NCI-H82 treated with DMSO at 0.1 percent for 48 hours (cell line): ENCODE measurements at regions not wholly inside any gene's neighbourhood (a gene's known extent, or its start where the extent isn't known, plus 50 kb on each side); places are given as distances from the start of the nearest gene placed in this dataset.
"Not testable (repeated sequence)": the region's sequence is repeated elsewhere in the genome, so short reads cannot be mapped to it uniquely, and the experiment has no call there.

Source experiments
- DNase-seq: peaks from one replicate; lab custom pipeline; 2025; ENCODE audit not compliant: unreplicated experiment; lab: John Stamatoyannopoulos, UW

DNA sequence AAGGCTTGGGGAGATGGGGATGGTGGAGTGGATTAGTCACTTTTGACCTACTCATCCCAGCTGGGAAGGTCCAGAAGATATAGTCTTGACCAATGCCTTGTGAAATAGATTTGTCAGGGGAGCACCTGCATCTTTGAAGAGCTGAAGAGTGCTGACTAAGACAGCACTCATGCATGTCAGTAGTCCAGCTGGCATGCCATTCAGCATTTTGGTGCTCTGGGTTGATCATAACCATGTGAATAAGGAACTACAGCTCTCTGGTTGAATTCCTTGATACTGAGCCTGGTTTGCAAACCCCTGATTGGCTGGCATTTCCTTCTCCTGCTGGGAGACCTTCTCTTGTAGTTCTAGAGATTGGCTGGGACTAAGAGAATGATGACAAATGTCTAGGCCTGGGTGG is 106.8 kb upstream of the ALX4 start:
- no peak for DNase-seq

DNA sequence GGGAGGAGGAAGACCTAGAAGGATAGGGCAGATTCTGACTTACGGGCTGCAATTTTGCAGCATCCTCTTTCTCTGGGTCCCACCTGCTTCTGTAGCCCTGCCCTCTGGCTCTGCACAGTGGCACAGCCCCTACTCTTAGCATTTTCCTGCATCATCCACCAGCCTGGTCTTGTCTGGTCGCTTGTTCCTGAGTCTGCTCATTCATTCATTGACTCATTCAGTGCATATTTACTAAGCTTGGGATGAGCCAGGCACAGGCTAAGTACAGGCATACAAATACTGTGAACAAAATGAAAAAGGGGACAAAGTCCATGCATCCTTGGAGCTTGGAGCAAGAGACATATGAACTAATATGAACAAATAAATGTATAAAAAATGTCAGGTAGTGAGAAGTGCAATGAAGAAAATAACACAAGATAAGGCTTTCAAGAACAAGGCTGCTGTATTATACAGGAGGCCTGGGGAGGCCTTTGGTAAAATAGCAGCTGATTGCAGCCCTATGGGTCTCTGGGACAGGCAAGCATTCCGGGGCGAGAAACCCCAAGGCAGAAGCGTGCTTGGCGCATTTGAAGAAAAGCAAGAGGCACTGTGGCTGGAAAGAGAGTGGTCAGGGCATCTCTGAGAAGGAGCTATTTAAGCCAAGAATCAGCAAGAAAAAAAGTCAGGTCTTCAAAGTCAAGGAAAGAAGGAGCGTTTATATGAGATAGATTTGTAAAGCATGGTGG is 108.0 kb upstream of the ALX4 start:
- no peak for DNase-seq

DNA sequence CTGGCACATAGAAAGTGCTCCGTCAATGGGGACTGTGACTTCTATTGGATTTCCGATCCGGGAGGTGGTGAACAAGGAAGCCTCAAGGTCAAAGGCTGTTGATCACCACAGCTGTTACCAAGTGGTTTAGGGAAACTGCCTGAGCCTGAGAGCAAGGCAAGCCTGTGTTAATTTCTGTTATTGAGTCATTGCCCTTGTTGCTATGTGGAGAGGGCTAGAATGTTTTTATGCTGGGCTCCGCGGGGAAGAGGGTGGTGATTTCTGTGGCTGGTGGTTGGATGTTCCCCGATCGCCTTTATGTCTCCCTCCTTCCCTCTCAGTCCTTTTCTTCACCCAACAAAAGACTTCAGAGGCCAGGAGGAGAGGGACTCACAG is 108.5 kb upstream of the ALX4 start:
- no peak for DNase-seq

DNA sequence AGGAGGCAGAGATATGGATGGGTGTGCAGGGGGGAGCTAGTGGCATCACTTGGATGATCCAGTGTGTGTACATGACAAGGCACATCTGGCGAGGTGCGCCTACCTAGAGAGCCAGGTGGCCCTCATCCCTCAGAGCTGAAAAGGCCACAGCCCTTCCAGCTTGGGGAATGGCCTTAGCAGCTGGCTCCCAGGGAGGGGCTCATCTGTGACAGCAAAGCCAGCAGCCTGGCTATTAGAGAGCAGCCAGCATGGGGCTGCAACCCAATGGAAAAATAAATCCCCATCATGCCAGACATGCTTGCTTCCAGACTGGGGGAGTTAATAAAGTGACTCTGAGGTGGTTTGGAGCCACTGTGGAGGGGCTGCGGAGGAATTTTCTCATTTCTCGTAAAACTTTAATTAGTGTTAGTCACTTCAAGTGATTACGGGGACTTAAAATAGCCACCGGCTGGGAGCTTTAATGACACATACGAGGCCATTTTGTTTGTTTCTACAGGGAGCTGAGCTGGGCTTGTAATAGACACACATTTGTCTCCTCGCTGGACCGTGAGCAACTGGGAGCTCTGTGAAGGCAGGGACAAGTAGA is 111.2 kb upstream of the ALX4 start:
- no peak for DNase-seq

DNA sequence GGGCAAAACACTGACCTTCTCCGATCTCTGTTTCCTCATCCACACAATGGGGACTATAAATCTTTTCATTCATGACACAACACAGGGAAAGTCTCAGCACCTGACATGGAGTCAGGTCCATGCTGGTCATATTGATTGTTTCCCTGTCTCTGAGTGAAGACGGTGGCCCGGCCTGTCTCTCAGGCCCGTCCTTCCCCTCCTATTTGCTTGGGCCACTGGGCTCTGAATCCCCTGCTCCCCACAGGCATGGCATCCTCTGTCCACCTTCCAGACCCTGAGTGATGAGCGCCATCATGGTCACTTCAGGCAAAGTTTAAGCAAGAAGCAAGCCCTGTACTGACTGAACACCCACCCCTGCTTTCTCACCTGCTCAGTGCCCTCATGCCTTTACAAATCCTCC is 113.3 kb upstream of the ALX4 start:
- no peak for DNase-seq

DNA sequence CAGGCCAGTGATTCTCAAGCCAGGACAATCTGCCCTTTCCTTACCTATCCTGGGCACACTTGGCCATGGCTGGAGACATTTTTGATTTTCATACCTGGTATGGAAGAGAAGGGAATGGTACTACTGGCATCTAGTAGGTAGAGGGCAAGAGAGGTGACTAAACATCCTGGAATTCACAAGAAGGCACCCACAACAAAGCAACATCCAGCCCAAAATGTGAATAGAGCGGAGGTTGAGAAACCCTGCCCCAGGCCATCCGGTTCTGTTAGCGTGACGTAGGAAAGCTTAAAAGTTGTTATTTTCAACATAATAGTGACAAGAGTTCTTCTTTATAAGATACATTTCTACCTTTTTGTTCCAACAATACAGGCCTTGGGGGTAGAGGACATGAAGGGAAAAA is 114.9 kb upstream of the ALX4 start:
- no peak for DNase-seq

DNA sequence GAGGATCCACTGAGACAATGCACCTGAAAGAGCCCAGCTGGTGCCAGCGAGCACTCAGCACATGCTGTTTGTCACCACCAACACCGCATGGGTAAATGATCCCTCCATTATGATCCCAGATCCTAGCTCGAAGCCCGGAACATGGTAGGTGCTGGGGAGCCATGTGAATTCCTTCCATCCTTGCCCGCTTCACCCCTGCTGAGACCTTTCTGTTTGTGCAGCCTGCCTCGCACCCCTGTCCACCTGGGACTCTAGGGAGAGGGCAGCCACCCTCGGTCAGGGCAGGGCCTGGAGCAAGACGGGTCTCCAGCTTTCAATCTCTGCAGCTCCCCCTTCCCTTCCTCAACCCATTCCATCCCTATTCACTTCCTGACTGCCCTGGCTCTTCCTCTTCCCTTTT is 116.2 kb upstream of the ALX4 start:
- no peak for DNase-seq

DNA sequence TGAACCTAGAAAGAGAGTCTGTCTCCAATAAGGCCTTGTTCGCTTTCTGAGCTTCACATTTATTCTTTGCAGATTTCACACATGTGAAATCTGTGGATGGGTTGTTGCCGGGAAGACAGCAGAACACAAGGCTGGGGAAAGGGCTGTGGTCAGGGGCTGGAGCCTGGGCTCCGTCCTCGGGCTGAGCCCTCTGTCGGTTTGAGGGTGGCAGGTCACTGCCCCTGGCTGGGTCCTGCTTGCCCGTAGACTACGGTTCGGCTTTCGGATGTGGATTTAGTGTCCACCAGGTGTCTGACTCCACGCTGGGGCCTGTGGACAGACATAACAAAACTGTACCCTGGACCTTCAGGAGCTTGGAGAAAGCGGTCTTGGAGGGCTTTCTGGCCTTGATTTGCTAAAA is 117.0 kb upstream of the ALX4 start:
- no peak for DNase-seq

DNA sequence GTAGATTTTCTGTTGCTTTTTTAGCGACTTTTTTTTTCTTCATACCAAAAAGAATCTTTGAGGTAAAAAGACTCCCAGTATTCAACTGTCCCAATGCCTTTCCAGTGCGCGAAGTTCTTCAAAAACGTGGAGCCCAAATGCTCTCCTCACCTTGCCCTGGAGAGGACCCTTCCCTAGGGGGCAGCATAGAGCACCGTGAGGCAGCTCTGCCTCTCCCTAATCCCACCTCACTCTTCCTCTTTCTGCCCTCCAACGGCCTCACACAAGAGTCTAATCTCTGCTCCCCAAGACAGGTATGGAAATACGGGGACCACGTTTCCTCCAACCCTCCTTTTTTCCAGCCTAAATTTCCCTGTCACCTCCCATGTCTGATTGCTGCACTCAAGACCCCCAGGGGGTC is 117.5 kb upstream of the ALX4 start:
- DNase-seq = no peak

DNA sequence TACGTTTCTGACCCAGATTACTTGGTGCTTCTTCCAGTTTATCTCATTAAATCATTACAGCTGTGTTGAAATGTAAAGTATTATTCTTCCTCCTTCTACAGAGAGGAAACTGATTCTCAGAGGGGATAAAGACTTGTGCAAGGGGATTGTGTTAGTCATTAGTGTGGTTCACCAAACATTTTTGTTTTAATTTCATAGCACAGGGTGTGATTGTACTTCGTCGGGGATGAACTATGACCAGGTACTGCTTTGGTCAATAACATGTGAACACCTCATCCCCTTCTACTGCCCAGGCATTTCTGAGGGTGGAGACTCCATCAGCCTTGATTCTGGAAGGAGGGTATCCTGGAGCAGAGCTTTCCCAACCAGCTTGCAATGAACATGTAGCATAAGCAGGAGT is 120.2 kb upstream of the ALX4 start:
- DNase-seq = no peak

DNA sequence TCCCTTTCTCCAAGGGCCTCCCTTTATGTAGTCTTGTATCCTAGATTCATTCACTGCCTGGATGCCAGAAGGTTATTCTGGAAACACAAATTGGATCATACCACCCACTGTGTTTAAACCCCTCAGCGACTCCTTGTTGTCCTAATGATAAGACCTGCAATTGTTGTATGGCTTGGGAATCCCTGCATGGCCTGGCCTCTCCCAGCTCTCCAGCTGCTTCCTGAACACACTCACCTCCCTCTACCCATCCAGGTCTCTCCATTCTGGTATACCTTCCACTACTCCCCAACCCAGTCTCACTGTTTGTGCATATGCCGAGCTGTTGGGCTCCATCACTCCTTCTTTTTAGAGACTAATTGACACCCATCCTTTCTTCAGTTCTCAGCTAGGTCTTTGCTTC is 124.3 kb upstream of the ALX4 start:
- no peak for DNase-seq

DNA sequence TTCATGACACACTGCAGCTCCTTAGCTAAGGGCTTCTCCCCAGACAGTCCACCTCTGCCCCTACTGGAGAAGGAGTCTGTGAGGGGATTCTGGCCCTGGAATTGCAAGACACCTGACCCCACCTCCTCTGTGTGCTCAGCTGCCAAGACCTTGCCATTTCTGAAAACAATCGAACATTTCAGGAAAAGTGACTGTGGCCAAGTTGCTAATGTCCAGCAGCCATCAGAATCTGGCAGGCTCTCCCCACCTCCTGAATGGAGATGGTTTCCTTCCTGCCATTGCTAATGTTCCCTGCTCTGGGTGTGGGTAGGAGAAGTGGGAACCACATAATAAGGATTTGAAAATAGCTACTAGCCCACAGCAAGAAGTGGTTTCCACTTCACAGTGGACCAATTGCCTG is 127.2 kb upstream of the ALX4 start:
- no peak for DNase-seq

DNA sequence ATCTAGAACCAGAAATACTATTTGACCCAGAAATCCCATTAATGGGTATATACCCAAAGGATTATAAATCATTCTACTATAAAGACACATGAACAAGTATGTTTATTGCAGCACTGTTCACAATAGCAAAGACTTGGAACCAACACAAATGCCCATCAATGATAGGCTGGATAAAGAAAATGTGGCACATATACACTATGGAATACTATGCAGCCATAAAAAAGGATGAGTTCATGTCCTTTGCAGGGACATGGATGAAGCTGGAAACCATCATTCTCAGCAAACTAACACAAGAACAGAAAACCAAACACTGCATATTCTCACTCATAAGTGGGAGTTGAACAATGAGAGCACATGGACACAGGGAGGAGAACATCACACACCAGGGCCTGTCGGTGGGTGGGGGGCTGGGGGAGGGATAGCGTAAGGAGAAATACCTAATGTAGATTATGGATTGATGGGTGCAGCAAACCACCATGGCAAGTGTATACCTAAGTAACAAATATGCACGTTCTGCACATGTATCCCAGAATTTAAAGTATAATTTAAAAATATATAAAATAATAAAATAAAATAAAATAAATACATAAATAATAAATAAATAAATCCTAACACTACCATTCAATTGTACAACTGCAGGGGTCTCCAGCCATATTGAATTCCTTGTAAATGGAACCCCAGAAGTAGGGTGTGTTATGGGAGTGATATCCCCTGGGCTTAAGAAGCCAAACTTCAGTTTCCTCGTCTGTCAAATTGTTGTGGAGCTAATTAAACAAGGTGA is 122.4 kb upstream of the CD82 start:
- DNase-seq = not testable (repeated sequence)

DNA sequence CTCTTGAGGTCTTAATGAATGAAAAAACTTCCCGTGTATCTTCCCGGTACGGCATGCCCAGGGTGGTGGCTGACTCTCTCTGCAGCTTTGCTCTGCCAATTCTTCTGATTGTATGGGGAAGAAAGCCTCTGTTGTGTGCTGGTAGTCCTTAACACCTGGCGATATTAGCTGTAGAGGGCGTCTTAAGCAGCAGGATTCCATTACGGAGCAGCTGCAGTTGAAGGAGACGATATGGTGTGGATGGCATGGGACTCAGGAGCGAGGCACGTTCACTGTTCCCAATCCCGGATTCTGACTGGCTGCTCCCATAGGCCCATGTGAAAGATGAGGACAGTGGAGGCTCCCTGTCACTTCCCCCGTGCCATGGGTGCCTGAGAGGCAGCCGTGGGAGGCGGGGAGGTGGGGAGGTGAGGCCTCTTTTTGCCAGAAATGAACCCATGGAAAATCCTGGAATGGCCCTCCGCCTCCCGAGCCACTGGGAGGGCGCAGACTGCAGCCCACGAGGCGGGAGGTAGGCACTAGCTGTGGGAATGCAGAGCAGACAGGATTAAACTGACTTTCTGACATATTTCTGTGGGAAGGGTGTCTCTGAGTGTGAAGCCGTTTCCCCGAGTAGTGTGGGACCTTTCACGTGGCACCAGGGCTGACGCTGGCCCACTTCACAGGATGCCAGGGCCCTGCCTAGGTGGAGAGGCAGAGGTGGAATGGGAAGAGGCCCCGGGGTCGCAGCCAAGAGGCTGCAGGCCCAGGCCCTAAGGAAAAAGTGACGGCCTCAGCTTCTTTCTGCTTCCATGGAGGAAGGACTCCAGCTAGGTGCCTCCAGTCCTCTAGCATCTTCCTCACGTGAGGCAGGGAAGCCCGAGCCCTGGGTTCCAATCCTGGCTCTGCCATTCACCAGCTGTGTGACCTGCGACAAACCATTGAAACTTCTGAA is 121.4 kb upstream of the CD82 start:
- DNase-seq = no peak

DNA sequence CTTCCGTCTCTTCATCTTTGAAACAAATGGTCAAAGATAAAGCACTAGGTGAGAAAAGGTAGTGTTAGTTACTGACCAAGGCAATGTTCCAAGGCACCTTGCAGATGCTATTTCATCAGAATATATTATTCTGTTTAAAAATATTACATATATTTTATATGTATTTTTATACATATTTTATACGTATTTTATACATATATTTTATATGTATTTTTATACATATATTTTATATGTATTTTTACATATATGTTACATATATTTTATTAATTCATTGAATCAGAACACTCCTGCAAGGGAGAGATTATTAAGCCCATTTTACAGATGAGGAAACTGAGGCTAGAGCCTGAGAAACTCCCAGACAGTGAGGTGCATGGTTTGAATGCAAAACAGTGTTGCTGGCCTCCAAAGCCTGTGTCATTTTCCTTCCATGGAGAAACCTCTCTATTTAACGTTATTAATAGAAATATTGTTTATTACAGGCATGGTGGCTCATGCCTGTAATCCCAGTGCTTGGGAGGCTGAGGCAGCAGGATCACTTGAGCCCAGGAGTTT is 120.6 kb upstream of the CD82 start:
- DNase-seq = no peak

DNA sequence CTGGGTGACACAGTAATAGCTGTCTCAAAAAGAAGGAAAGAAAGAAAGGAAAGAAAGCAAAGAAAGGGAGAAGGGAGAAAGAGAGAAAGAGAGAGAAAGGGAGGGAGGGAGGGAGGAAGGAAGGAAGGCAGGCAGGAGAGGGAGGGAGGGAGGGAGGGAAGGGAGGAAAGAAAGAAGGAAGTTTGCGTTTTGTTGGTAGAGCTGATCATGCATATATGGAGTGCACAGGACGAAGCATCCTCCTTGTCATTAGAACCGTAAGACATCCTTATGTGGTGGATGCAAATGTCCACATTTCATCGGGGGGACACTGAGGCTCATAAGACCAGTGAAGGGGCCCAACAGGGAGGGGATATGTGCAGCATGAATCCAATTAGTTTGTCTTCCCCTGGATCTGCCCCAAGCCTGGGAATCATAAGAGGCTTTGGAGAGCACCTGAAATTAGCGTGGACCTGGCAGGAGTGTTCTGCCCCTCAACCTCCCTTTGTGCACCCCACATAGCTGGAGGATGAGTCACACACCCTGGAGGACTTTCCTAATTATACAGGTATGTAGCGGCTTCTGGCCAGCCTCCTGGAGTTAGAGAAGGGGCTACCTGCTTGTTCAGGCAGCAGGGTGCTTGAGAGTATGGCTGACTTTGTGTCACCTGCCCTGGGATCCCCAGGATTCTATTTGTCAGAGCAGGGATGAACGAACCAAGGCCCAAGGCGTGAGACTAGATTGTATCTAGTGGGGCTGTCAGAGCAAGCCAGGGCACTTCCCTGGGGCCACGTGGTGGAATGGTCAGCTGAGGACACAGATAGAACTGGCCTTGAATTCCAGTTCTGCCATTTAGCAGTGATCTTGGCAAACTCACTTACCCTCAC is 119.7 kb upstream of the CD82 start:
- DNase-seq = no peak

DNA sequence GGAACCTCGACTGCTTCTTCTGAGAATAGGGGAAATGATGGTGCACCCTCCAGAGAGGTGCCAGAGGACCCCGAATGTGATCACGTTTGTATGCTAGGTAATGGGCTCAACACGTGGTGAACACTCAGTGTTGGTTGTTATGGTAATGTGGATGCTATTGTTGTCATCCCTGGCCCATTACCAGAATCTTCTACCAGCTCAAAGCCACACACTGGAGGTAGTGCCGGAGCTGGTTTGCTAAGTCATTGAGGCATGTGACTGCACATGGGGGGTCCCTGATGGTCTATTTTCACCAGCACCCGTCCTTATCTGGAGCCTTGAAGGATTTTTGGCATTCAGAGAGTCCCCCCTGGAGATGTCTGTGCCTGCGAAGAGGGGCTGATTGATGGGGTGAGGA is 119.1 kb upstream of the CD82 start:
- DNase-seq = no peak

DNA sequence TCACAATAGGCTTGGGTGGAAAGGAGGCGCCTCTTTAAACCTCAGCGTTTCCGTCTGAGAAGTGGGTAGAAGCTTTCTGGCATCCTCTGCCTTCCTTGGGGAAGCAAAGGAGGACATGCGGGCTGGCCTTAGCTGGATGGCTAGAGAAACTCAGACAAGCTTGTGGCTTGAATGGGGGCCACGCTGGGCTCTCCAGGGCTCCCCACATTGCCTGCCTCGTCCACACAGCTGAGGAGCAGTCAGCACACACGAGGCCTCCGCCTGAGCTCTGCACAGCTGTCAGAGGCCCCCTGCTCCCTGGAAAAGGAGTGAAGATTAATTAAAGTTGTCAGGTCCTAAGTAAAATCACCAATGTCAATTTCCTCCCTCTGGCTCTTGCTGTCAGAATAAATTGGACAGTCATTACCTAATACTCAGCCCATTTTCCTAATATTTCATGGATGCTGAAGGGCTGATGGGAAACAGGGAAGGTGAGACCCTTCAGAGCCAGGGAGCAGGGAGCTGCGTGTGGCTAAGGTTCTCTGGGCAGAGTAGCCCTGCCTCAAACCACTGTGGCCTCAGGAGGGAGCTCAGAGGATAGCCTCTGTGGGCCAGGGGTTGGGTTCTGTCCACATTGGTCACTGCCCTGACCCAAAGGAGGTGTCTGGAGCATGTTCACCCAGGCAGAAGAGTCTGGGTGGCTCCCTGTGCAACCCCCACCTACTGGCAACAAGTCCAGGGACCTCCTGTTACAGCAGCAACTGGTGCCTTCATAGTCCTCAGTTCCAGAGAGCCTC is 118.3 kb upstream of the CD82 start:
- no peak for DNase-seq

DNA sequence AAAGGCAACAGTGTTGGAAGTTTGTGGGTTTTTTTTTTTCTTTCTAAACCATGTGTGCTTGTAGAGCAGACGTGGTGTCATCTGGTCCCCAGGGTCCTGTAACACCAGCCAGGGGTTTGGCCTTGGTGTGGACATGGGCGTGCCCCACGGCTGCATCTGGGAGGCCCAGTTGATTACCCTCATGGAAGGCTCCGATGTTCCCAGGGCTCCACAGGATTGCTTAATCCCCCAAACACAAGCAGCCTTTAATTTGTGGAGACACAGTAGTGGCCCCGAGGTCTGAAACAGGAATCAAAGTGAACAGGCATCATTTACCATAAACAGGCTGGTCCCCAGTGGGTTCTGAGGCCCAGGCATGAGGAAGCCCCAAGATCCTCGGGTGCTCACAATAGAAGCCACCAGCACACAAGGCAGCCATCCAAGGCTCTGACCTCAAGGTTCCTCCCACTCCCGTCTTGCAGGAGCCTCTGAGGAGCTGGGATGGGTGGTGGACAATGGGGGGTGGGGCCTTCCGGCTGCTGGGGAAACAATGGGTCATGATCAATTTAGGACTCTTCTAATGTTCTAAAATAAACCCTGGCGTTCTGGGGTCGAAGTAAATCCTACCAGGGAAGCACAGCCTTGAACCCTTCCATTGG is 115.0 kb upstream of the CD82 start:
- no peak for DNase-seq
